Glutamatergic neuron (in vitro differentiated cells): ENCODE measurements at regions not wholly inside any gene's neighbourhood (a gene's known extent, or its start where the extent isn't known, plus 50 kb on each side); places are given as distances from the start of the nearest gene placed in this dataset.
"Not testable (repeated sequence)": the region's sequence is repeated elsewhere in the genome, so short reads cannot be mapped to it uniquely, and the experiment has no call there.

Source experiments
- DNase-seq: peaks from one replicate; pipeline ENCODE4 v3.0.0; 2022
- H3K27ac Mint-ChIP-seq: one replicate; pipeline ENCODE4 v1.8.0; 2020; ENCODE audit warnings: mild to moderate bottlenecking, mixed read lengths, inconsistent platforms; ENCODE audit not compliant: unreplicated experiment
- H3K27me3 Mint-ChIP-seq: one replicate; pipeline ENCODE4 v1.8.0; 2020; ENCODE audit warnings: mild to moderate bottlenecking, moderate library complexity, mixed read lengths, inconsistent platforms; ENCODE audit not compliant: unreplicated experiment
- H3K36me3 Mint-ChIP-seq: one replicate; pipeline ENCODE4 v1.8.0; 2020; ENCODE audit warnings: mild to moderate bottlenecking, mixed read lengths, inconsistent platforms; ENCODE audit not compliant: unreplicated experiment
- H3K4me1 Mint-ChIP-seq: one replicate; pipeline ENCODE4 v1.8.0; 2020; ENCODE audit warnings: mild to moderate bottlenecking, low read depth, mixed read lengths, inconsistent platforms; ENCODE audit not compliant: unreplicated experiment
- H3K4me3 Mint-ChIP-seq: one replicate; pipeline ENCODE4 v1.8.0; 2020; ENCODE audit warnings: mild to moderate bottlenecking, mixed read lengths, inconsistent platforms; ENCODE audit not compliant: unreplicated experiment
- H3K9me3 Mint-ChIP-seq: one replicate; pipeline ENCODE4 v1.8.0; 2020; ENCODE audit warnings: mild to moderate bottlenecking, moderate library complexity, mixed read lengths, inconsistent platforms; ENCODE audit not compliant: unreplicated experiment
- TF ChIP-seq, protein P1 (sequence below): fragments of 200-600 bp; sonication (generic); IDR thresholded peaks from one replicate; pipeline ENCODE4 v1.5.0; 2021; ENCODE audit not compliant: partially characterized antibody, unreplicated experiment

DNA sequence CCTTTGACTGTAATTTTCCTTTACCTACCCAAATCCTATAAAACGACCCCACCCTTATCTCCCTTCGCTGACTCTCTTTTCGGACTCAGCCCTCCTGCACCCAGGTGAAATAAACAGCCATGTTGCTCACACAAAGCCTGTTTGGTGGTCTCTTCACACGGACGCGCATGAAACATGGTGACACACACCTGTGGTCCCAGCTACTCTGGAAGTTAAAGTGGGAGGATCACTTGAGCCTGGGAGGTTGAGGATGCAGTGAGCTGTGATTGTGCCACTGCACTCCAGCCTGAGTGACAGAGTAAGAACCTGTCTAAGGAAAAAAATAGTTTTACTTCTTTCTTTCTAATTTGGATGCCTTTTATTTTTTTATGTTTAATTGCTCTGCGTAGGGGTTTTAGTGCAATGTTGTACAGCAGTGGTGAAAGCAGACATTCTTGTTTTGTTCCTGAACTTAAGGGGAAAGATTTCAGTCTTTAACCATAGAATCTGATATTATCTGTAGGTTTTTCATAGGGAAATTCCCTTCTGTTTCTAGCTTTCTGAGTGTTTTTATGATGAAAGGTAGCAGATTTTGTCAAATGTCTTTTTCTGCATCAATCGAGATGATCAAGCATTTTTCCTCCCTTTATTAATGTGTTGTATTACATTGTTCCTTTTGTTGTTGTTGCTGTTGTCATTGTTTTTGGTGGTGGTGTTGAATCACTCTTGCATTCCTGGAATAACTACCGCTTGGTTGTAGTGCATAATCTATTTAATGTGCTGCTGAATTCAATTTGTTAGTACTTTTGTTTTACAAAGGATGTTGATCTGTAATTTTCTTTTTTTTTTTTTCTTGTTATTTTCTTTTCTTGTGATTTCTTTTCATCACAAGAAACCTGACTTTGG is 497.4 kb downstream of the DISC1 start:
- Mint-ChIP-seq H3K4me1 (peaks cover 45% of the 10 kb centered on the region), H3K9me3 (peaks cover 1% of the 10 kb centered on the region), H3K27me3 (no peaks in the 10 kb centered on the region), H3K4me3 (peak overlapping the region; percentile 75), H3K36me3 (no peaks in the 10 kb centered on the region), H3K27ac (peak overlapping the region; percentile 85)
- DNase-seq: no peak
- TF ChIP-seq, protein P1, sequence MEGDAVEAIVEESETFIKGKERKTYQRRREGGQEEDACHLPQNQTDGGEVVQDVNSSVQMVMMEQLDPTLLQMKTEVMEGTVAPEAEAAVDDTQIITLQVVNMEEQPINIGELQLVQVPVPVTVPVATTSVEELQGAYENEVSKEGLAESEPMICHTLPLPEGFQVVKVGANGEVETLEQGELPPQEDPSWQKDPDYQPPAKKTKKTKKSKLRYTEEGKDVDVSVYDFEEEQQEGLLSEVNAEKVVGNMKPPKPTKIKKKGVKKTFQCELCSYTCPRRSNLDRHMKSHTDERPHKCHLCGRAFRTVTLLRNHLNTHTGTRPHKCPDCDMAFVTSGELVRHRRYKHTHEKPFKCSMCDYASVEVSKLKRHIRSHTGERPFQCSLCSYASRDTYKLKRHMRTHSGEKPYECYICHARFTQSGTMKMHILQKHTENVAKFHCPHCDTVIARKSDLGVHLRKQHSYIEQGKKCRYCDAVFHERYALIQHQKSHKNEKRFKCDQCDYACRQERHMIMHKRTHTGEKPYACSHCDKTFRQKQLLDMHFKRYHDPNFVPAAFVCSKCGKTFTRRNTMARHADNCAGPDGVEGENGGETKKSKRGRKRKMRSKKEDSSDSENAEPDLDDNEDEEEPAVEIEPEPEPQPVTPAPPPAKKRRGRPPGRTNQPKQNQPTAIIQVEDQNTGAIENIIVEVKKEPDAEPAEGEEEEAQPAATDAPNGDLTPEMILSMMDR: no peak

DNA sequence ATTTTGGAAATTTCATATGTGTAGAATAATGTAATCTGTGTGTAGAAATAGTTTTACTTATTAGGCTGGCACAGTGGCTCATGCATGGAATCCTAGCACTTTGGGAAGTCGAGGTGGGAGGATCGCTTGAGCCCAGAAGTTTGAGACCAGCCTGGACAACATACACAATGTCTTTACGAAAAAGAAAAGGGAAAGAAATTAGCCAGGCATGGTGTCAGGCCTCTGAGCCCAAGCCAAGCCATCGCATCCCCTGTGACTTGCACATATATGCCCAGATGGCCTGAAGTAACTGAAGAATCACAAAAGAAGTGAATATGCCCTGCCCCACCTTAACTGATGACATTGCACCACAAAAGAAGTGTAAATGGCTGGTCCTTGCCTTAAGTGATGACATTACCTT is 491.3 kb downstream of the DISC1 start:
- not testable (repeated sequence) for H3K36me3 Mint-ChIP-seq, DNase-seq, H3K27me3 Mint-ChIP-seq, H3K9me3 Mint-ChIP-seq, H3K27ac Mint-ChIP-seq
- Mint-ChIP-seq H3K4me1 (peaks cover 16% of the 10 kb centered on the region), H3K4me3 (peak overlapping the region; percentile 86)

DNA sequence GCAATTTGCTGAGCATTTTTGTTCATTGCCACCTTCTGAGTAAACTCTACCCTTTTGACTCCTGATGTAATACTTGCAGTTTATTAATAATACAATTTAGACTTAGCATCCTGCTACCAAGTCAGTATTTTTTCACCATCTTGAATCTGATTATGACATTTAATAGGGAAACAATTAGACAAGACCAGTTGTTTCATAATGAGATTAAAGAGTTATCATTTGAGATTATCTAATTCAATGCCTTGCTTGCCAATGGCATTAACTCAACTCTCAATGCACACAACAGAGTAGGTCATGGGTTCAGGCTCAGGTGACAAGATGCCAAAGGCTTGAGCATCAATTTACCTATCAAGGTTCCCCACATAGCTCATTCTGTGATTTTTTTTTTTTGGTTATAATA is 488.4 kb downstream of the DISC1 start:
- Mint-ChIP-seq H3K27ac (no peak overlapping the region), H3K36me3 (no peaks in the 10 kb centered on the region), H3K9me3 (peaks cover 2% of the 10 kb centered on the region), H3K27me3 (peaks cover 1% of the 10 kb centered on the region), H3K4me1 (peaks cover 34% of the 10 kb centered on the region), H3K4me3 (no peak overlapping the region)
- DNase-seq: no peak
- TF ChIP-seq, protein P1: no peak

DNA sequence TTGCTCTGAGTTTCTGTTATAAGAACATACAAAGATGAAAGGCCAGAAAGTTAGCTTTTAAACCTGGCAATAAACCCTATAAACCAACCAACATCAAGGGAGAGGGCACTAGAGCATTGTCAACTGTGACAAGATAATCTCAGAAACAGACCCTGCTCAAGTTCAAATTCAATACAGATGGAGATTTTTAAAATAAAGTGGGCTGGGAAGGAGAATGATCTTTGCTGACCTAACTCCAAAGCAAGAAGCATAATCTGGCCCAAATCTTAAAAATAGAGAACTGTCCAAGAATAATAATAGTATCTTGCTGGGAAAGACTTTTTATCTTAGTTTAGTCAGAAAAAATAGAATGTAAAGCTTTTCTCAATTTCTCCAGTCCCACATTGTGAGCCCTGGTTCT is 485.5 kb downstream of the DISC1 start:
- Mint-ChIP-seq H3K27me3 (peaks cover 2% of the 10 kb centered on the region), H3K27ac (peak overlapping the region; percentile 82), H3K9me3 (peaks cover 2% of the 10 kb centered on the region), H3K4me1 (peaks cover 35% of the 10 kb centered on the region), H3K4me3 (no peak overlapping the region), H3K36me3 (no peaks in the 10 kb centered on the region)
- no peak for DNase-seq
- TF ChIP-seq, protein P1: no peak

DNA sequence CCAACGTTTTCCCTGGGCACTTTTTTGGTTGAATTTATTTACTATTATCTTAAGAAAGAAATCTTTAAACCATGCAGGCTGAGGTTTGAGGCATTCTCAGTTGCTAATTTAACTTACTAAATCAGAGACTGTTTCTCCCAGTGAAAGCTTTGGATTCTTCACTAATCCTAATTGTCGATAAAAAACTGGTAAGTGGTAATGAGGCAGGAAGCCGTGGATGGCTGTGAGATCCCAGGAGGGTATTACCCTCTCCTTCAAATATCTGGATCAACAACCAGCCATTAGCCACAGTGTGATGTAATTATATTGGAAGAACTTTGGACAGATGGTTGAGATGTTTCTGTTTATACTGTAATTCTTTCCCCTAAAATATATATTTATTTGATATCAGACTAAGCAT is 485.0 kb downstream of the DISC1 start:
- Mint-ChIP-seq H3K36me3 (no peaks in the 10 kb centered on the region), H3K9me3 (peaks cover 2% of the 10 kb centered on the region), H3K4me1 (peaks cover 35% of the 10 kb centered on the region), H3K4me3 (peak overlapping the region; percentile 13), H3K27ac (peak overlapping the region; percentile 82), H3K27me3 (peaks cover 2% of the 10 kb centered on the region)
- no peak for DNase-seq
- TF ChIP-seq, protein P1: no peak
